Heart left ventricle (tissue), 16 donors: ENCODE measurements at regions not wholly inside any gene's neighbourhood (a gene's known extent, or its start where the extent isn't known, plus 50 kb on each side); places are given as distances from the start of the nearest gene placed in this dataset.

Source experiments
- ATAC-seq, 4 donors: fragments of 200-7000 bp; cut with Tn5 transposase; one replicate each; pipeline ENCODE4 v1.9.1; 2020 to 2022; ENCODE audit warnings: moderate library complexity in 4 of 4, mild to moderate bottlenecking in 3 of 4, moderate number of reproducible peaks in 1 of 4
- DNase-seq, 5 donors: peaks; one replicate each; pipeline ENCODE4 v3.0.0-alpha.2; 2020
- H3K27ac ChIP-seq, 12 donors: fragments of 200-600 bp; sonication (generic) in 4 of 12; one replicate each; pipeline versions ENCODE4 v1.5.0 to v1.8.0; 2016 to 2022; ENCODE audit warnings: mild to moderate bottlenecking in 2 of 12
- H3K27me3 ChIP-seq, 9 donors: fragments of 200-600 bp; sonication (generic) in 2 of 9; one replicate each; pipeline versions ENCODE4 v1.5.1 to v1.8.0; 2016 to 2022; ENCODE audit warnings: mild to moderate bottlenecking in 3 of 9
- H3K36me3 ChIP-seq, 9 donors: fragments of 200-600 bp; sonication (generic) in 2 of 9; one replicate each; pipeline versions ENCODE4 v1.5.0 to v1.8.0; 2018 to 2022; ENCODE audit warnings: mild to moderate bottlenecking in 2 of 9
- H3K4me1 ChIP-seq, 12 donors: fragments of 200-600 bp; sonication (generic) in 4 of 12; one replicate each; pipeline versions ENCODE4 v1.5.0 to v1.8.0; 2016 to 2022; ENCODE audit warnings: mild to moderate bottlenecking in 3 of 12
- H3K4me3 ChIP-seq, 12 donors: fragments of 200-600 bp; sonication (generic) in 4 of 12; one replicate each; pipeline versions ENCODE4 v1.5.0 to v1.8.0; 2017 to 2022; ENCODE audit warnings: mild to moderate bottlenecking in 9 of 12, moderate library complexity in 4 of 12
- H3K9me3 ChIP-seq, 12 donors: fragments of 200-600 bp; sonication (generic) in 4 of 12; one replicate each; pipeline versions ENCODE4 v1.5.0 to v1.8.0; 2016 to 2022; ENCODE audit warnings: mild to moderate bottlenecking in 1 of 12
- CTCF ChIP-seq, 12 donors: fragments of 200-600 bp; sonication (generic) in 4 of 12; IDR thresholded peaks; one replicate each; pipeline versions ENCODE4 v1.5.0 to v1.8.0; 2018 to 2022; ENCODE audit warnings: antibody characterized with exemption in 12 of 12, mild to moderate bottlenecking in 5 of 12
- POLR2A ChIP-seq, 2 donors: fragments of 450-650 bp; IDR thresholded peaks; one replicate each; pipeline ENCODE4 v1.6.1; 2017; ENCODE audit warnings: antibody characterized with exemption in 2 of 2, mild to moderate bottlenecking in 2 of 2, moderate library complexity in 2 of 2
- WGBS, 4 donors: extraction: QIAGEN DNeasy Blood & Tissue Kit in 2 of 4; methylation state at CpG; one replicate each; pipeline versions ENCODE4 v1.1.5 to v1.1.7; 2013 to 2018; 5-methylcytosine and 5-hydroxymethylcytosine counted together
- intact Hi-C, 10 donors: fragments of 100-400 bp; cut with DNase I; formaldehyde crosslinking; loops; one replicate each; pipeline versions ENCODE4 v1.11.1 to v1.14.2; 2022
- donor health status: ischemic (EF 13 %, LVEDD 7.1; RV severe dilation, severe dysfunction).
- donor health status: healthy with polysubstance abuse.
- donor health status: DM: no; HTN: yes; CAD: no.
- donor health status: DM: no; HTN: no; CAD: no.
- donor health status: ischemic (EF 25% LVEDD 6.9; RV normal size, moderate dysfunction).
- donor health status: ischemic (EF 25% LVEDD 5.7; RV mildly dilated, moderate dysfunction).
- donor health status: healthy.
- donor health status: DM: yes; HTN: yes; CAD: no.
- donor health status: ischemic (EF 35%, LVEDD 5.7; RV mildly dilated, moderate dysfunction).
- donor health status: nonischemic (EF 11% LVEDD 7.7; RV severe dilation, severe dysfunction).
- donor health status: DM: yes; HTN: yes; CAD: no.
- donor health status: PGD.
- donor health status: ischemic (EF 29% LVEDD 5.4; RV normal size, mild dysfunction).
- donor health status: nonischemic (EF 23%, LVEDD 6.1; RV moderate dilation, normal function).

GRCh38 chr11:37598381-37598780, 1000.3 kb upstream of the RAG2 start:
- WGBS, 4 donors, result 48 to 61% (median 57%) methylated on average over 1 of the region's 1 CpG
- TF ChIP-seq POLR2A (IDR thresholded peaks at IDR 0.05), result no peak
- no peak for TF ChIP-seq CTCF (IDR thresholded peaks at IDR 0.05)
- intact Hi-C loops, result no loop called here
- no peaks in the 10 kb centered on the region for H3K36me3 ChIP-seq
- H3K27ac ChIP-seq, result no peak overlapping the region
- H3K27me3 ChIP-seq, result no peaks in the 10 kb centered on the region
- H3K4me1 ChIP-seq, result no peaks in the 10 kb centered on the region
- ATAC-seq (no peak), DNase-seq (no peak)
- no peak overlapping the region for H3K4me3 ChIP-seq
- peaks cover 0 to 12% (median 0%) of the 10 kb centered on the region in 12 donors for H3K9me3 ChIP-seq

- Histone ChIP-seq H3K27me3 (no peaks in the 10 kb centered on the region), H3K27ac (no peak overlapping the region), H3K4me3 (no peak overlapping the region), H3K4me1 (no peaks in the 10 kb centered on the region), H3K36me3 (no peaks in the 10 kb centered on the region), H3K9me3 (peaks cover 0 to 6% (median 0%) of the 10 kb centered on the region in 12 donors)
- no peak for DNase-seq
- intact Hi-C loops, result no loop called here
- TF ChIP-seq POLR2A (IDR thresholded peaks at IDR 0.05) (no peak), CTCF (IDR thresholded peaks at IDR 0.05) (no peak)
- WGBS, 4 donors, result 40 to 71% (median 60%) methylated on average over 2 of the region's 2 CpGs
- no peak for ATAC-seq
Measured at GRCh38 chr11:37597776-37598175, 999.7 kb upstream of the RAG2 start.

GRCh38 chr11:37595845-37596244, 997.8 kb upstream of the RAG2 start:
- WGBS, 4 donors, result 0 to 97% (median 53%) methylated on average over 1 of the region's 1 CpG

GRCh38 chr11:37574361-37574760, 976.3 kb upstream of the RAG2 start:
- no peak for ATAC-seq

More at GRCh38 chr11:37595845-37596244, 997.8 kb upstream of the RAG2 start:
- ATAC-seq, result no peak
- Histone ChIP-seq H3K9me3 (peaks cover 0 to 4% (median 0%) of the 10 kb centered on the region in 12 donors), H3K27ac (no peak overlapping the region), H3K36me3 (no peaks in the 10 kb centered on the region), H3K4me3 (no peak overlapping the region), H3K27me3 (no peaks in the 10 kb centered on the region), H3K4me1 (no peaks in the 10 kb centered on the region)
- no peak for DNase-seq
- intact Hi-C loops, result no loop called here
- TF ChIP-seq CTCF (IDR thresholded peaks at IDR 0.05) (no peak), POLR2A (IDR thresholded peaks at IDR 0.05) (no peak)

More at GRCh38 chr11:37574361-37574760, 976.3 kb upstream of the RAG2 start:
- H3K4me1 ChIP-seq, result no peaks in the 10 kb centered on the region
- DNase-seq, result no peak
- no peaks in the 10 kb centered on the region for H3K36me3 ChIP-seq
- no peaks in the 10 kb centered on the region for H3K27me3 ChIP-seq
- no peak overlapping the region for H3K27ac ChIP-seq
- H3K9me3 ChIP-seq, result peaks cover 0 to 4% (median 0%) of the 10 kb centered on the region in 12 donors
- no peak for TF ChIP-seq POLR2A (IDR thresholded peaks at IDR 0.05)
- no peak for TF ChIP-seq CTCF (IDR thresholded peaks at IDR 0.05)
- no peak overlapping the region for H3K4me3 ChIP-seq
- intact Hi-C loops, result no loop called here
- 74 to 87% (median 83%) methylated on average over 1 of the region's 1 CpG for WGBS, 4 donors
